A673 (cell line): ENCODE measurements at regions not wholly inside any gene's neighbourhood (a gene's known extent, or its start where the extent isn't known, plus 50 kb on each side); places are given as distances from the start of the nearest gene placed in this dataset.

Experiments used
- BruUV-seq: library from RNA; stranded (reverse); fragments of 400-500 nt; replicated peaks from 2 replicates; lab custom pipeline; 2021; lab: Mats Ljungman, UMichigan
- CTCF ChIA-PET: fragments of 300-600 bp; sonication (Branson Sonifier 250); formaldehyde crosslinking; loops from one replicate; lab custom pipeline; 2022; ENCODE audit warnings: antibody characterized with exemption; lab: Charles Lee
- POLR2A ChIA-PET: fragments of 300-600 bp; sonication (Branson Sonifier 250); formaldehyde crosslinking; loops from one replicate; lab custom pipeline; 2022; ENCODE audit warnings: antibody characterized with exemption; ENCODE audit not compliant: low non-redundant PET; lab: Charles Lee
- DNase-seq: peaks from one replicate; pipeline ENCODE4 v3.0.0-alpha.2; 2015; ENCODE audit warnings: low spot score
- H3K27ac ChIP-seq: fragments of 200-600 bp; sonication (generic); 2 replicates; pipeline ENCODE4 v1.5.1; 2016; ENCODE audit warnings: mixed run types, low read depth, mild to moderate bottlenecking, mixed read lengths, antibody characterized with exemption, low read length; ENCODE audit not compliant: poor library complexity, severe bottlenecking
- H3K27me3 ChIP-seq: fragments of 200-600 bp; sonication (generic); replicated peaks from 2 replicates; pipeline ENCODE4 v1.6.1; 2017; ENCODE audit warnings: mixed run types, low read depth, mild to moderate bottlenecking, mixed read lengths, antibody characterized with exemption, low read length; ENCODE audit not compliant: insufficient read depth, poor library complexity
- H3K36me3 ChIP-seq: fragments of 200-600 bp; sonication (generic); 2 replicates; pipeline ENCODE4 v1.6.1; 2016; ENCODE audit warnings: mixed run types, mild to moderate bottlenecking, mixed read lengths, antibody characterized with exemption, low read length; ENCODE audit not compliant: insufficient read depth, poor library complexity, severe bottlenecking
- H3K4me1 ChIP-seq: fragments of 200-600 bp; sonication (generic); 2 replicates; pipeline ENCODE4 v1.6.1; 2017; ENCODE audit warnings: mixed run types, mild to moderate bottlenecking, mixed read lengths, antibody characterized with exemption, low read length; ENCODE audit not compliant: insufficient read depth, poor library complexity, severe bottlenecking
- H3K4me3 ChIP-seq: fragments of 200-600 bp; sonication (generic); 2 replicates; pipeline ENCODE4 v1.5.1; 2016; ENCODE audit warnings: low read depth, mixed run types, mild to moderate bottlenecking, mixed read lengths, low read length; ENCODE audit not compliant: poor library complexity, severe bottlenecking
- H3K9me3 ChIP-seq: fragments of 200-600 bp; sonication (generic); 2 replicates; pipeline ENCODE4 v1.6.1; 2016; ENCODE audit warnings: mixed run types, low read depth, mild to moderate bottlenecking, mixed read lengths, antibody characterized with exemption, low read length; ENCODE audit not compliant: poor library complexity, severe bottlenecking
- EZH2 ChIP-seq: fragments of 200-600 bp; sonication (generic); IDR thresholded peaks from 2 replicates; pipeline ENCODE4 v1.6.1; 2017; ENCODE audit warnings: borderline replicate concordance, low read depth, mild to moderate bottlenecking, mixed read lengths, antibody characterized with exemption, low read length; ENCODE audit not compliant: poor library complexity, severe bottlenecking
- intact Hi-C: fragments of 100-400 bp; cut with micrococcal nuclease; formaldehyde crosslinking; loops from one replicate; pipeline ENCODE4 v1.10.0; 2022; ENCODE audit not compliant: unreplicated experiment
- TF ChIP-seq, protein P1 (sequence below): fragments of 300-800, 200-600 bp; sonication (generic); conservative IDR thresholded peaks from 2 replicates; pipeline ENCODE4 v1.5.1; 2017; ENCODE audit warnings: low read depth, mild to moderate bottlenecking, antibody characterized with exemption, low read length, moderate library complexity, mixed read lengths

DNA sequence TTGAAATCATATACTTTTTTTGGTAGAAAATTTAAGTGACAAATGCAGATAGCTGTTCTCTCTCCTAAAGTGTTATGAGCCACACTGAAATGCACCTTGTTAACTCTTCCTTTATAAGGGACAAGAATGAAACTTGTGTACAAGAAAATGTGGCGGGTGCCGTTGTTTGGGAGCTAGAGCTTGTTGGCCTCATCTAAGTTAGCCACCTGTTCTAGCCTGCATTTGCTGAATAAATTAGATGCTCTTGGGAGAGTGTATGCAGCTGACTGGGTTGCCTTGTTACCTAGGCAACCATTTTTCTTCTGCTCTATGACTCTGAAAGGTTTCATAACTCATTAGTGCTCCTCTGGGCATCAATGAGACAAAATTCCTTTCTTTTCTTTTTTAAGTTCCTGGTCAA lies 174.3 kb downstream of the TAF11L14 start:
- Histone ChIP-seq H3K27me3 (no peaks in the 10 kb centered on the region), H3K4me3 (no peak overlapping the region), H3K9me3 (no peaks in the 10 kb centered on the region), H3K36me3 (no peaks in the 10 kb centered on the region), H3K4me1 (peaks cover 28% of the 10 kb centered on the region), H3K27ac (no peak overlapping the region)
- ChIA-PET CTCF (no interaction called here), POLR2A (no interaction called here)
- no TSS peak for BruUV-seq
- TF ChIP-seq EZH2, result no peak
- TF ChIP-seq, protein P1, sequence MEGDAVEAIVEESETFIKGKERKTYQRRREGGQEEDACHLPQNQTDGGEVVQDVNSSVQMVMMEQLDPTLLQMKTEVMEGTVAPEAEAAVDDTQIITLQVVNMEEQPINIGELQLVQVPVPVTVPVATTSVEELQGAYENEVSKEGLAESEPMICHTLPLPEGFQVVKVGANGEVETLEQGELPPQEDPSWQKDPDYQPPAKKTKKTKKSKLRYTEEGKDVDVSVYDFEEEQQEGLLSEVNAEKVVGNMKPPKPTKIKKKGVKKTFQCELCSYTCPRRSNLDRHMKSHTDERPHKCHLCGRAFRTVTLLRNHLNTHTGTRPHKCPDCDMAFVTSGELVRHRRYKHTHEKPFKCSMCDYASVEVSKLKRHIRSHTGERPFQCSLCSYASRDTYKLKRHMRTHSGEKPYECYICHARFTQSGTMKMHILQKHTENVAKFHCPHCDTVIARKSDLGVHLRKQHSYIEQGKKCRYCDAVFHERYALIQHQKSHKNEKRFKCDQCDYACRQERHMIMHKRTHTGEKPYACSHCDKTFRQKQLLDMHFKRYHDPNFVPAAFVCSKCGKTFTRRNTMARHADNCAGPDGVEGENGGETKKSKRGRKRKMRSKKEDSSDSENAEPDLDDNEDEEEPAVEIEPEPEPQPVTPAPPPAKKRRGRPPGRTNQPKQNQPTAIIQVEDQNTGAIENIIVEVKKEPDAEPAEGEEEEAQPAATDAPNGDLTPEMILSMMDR, result no peak
- no peak for DNase-seq
- intact Hi-C loops, result no loop called here

DNA sequence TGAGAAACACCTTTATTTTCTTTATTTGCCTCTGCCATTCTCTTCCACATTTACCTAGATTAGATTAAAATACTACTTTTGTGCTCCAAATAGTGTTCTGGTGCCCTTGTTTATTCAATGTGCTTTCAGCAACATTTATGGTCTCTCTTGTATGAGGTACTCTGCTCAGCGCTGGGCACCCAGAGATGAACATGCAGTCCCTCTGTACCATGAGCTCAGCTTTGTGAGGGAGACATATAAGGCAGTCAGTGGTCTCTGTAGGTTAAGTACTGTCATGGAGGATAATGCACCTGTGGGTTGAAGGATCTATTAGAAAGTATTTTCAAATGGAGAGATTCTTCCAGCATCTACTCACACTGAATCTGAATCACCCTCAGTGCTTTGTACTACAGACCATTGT lies 176.5 kb downstream of the TAF11L14 start:
- Histone ChIP-seq H3K27ac (no peak overlapping the region), H3K27me3 (no peaks in the 10 kb centered on the region), H3K4me3 (no peak overlapping the region), H3K4me1 (peaks cover 10% of the 10 kb centered on the region), H3K36me3 (no peaks in the 10 kb centered on the region), H3K9me3 (no peaks in the 10 kb centered on the region)
- ChIA-PET CTCF (no interaction called here), POLR2A (no interaction called here)
- no peak for DNase-seq
- TF ChIP-seq, protein P1, result no peak
- TF ChIP-seq EZH2, result no peak
- BruUV-seq, result no TSS peak
- intact Hi-C loops, result no loop called here

DNA sequence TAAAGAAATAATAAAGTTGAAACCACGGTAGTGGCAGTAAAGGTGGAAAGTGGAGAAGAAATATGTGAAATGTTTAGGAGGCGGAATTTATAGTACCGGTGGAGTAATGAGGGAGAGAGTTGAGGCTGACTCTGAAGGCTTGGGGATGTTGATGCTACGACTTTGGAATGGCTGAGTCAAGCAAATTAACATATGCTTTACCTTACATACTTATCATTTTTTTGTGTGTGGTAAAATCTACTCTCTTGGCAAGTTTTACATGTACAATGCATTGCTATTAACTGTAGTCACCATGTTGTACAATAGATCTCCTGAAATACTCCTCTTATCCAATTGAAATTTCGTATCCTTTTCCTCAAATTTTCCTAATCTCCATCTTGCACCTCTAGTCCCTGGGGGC lies 179.0 kb downstream of the TAF11L14 start:
- no peaks in the 10 kb centered on the region for H3K36me3 ChIP-seq
- BruUV-seq, result no TSS peak
- no peaks in the 10 kb centered on the region for H3K9me3 ChIP-seq
- no peak overlapping the region for H3K27ac ChIP-seq
- ChIA-PET POLR2A (no interaction called here), CTCF (no interaction called here)
- H3K27me3 ChIP-seq, result no peaks in the 10 kb centered on the region
- H3K4me3 ChIP-seq, result no peak overlapping the region
- H3K4me1 ChIP-seq, result no peaks in the 10 kb centered on the region
- TF ChIP-seq EZH2, result no peak
- TF ChIP-seq, protein P1, result no peak
- intact Hi-C loops, result no loop called here
- DNase-seq, result no peak
